NT2/D1 (cell line): ENCODE measurements at regions not wholly inside any gene's neighbourhood (a gene's known extent, or its start where the extent isn't known, plus 50 kb on each side); places are given as distances from the start of the nearest gene placed in this dataset.
"Not testable (repeated sequence)": the region's sequence is repeated elsewhere in the genome, so short reads cannot be mapped to it uniquely, and the experiment has no call there.

Source experiments
- DNase-seq: peaks from one replicate; pipeline ENCODE4 v3.0.0-alpha.2; 2011; ENCODE audit warnings: low read depth, low spot score
- H3K27me3 ChIP-seq: 2 replicates; pipeline ENCODE4 v1.6.0; 2011; ENCODE audit warnings: mild to moderate bottlenecking; ENCODE audit not compliant: insufficient read length, insufficient read depth
- H3K36me3 ChIP-seq: 2 replicates; pipeline ENCODE4 v1.6.1; 2011; ENCODE audit warnings: mild to moderate bottlenecking, low read length, mixed read lengths; ENCODE audit not compliant: insufficient read depth, insufficient read length
- H3K4me1 ChIP-seq: 2 replicates; pipeline ENCODE4 v1.5.1; 2011; ENCODE audit not compliant: insufficient read depth, insufficient read length
- H3K4me3 ChIP-seq: 2 replicates; pipeline ENCODE4 v1.5.1; 2011; ENCODE audit warnings: low read depth; ENCODE audit not compliant: insufficient read length
- H3K9ac ChIP-seq: 2 replicates; pipeline ENCODE4 v1.6.0; 2011; ENCODE audit warnings: low read depth; ENCODE audit not compliant: insufficient read length
- H3K9me3 ChIP-seq: 2 replicates; pipeline ENCODE4 v1.5.1; 2011; ENCODE audit warnings: mild to moderate bottlenecking, low read length; ENCODE audit not compliant: insufficient read depth
- SUZ12 ChIP-seq: IDR thresholded peaks from 2 replicates; pipeline ENCODE4 v1.6.1; 2011; ENCODE audit not compliant: insufficient read length, insufficient read depth; ENCODE audit errors: extremely low read depth
- YY1 ChIP-seq: IDR thresholded peaks from 2 replicates; pipeline ENCODE4 v1.6.1; 2011; ENCODE audit not compliant: insufficient read length, insufficient read depth
- ZNF274 ChIP-seq: IDR thresholded peaks from 2 replicates; pipeline ENCODE4 v1.6.1; 2011; ENCODE audit warnings: mild to moderate bottlenecking, low read depth, low read length

DNA sequence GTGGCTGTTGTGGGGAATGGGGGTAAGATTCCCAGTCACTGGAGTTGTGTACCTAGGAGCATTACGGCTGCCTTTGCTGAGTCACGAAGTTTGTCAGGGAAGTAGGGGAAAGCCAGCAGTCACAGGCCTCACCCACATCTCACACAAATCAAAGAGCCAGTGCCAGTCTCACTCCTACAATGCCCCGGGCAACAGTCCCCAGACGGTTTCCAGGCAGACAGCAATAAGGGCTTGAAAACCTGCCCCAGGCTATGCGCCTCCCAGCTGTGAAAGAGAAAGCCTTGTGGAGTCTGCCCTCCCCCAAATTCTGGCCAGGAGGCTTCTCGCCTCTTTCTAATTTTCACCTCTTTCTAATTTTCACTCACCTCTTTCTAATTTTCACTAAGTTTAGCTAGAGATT, 142.3 kb upstream of the EDNRB start:
- Histone ChIP-seq H3K4me1 (no peaks in the 10 kb centered on the region), H3K27me3 (no peaks in the 10 kb centered on the region), H3K36me3 (no peaks in the 10 kb centered on the region), H3K9me3 (0 out of 2 replicates have a peak, but pooled peaks cover 6% of the 10 kb centered on the region), H3K4me3 (no peak overlapping the region), H3K9ac (no peak overlapping the region)
- no peak for DNase-seq
- no peak for TF ChIP-seq YY1
- TF ChIP-seq ZNF274, result no peak

DNA sequence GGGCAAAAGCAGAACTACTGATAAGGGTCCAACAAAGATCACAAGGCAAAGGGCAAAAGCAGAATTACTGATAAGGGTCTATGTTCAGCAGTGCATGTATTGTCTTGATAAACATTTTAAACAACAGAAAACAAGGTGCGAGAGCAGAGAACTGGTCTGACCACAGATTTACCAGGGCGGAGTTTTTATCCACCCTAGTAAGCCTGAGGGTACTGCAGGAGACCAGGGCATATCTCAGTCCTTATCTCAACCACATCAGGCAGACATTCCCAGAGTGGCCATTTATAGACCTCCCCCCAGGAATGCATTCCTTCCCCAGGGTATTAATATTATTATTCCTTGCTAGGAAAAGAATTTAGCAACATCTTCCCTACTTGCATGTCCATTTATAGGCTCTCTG, 138.2 kb upstream of the EDNRB start:
- H3K27me3 ChIP-seq, H3K4me3 ChIP-seq, H3K9ac ChIP-seq, H3K4me1 ChIP-seq, DNase-seq, H3K9me3 ChIP-seq, H3K36me3 ChIP-seq: not testable (repeated sequence)

DNA sequence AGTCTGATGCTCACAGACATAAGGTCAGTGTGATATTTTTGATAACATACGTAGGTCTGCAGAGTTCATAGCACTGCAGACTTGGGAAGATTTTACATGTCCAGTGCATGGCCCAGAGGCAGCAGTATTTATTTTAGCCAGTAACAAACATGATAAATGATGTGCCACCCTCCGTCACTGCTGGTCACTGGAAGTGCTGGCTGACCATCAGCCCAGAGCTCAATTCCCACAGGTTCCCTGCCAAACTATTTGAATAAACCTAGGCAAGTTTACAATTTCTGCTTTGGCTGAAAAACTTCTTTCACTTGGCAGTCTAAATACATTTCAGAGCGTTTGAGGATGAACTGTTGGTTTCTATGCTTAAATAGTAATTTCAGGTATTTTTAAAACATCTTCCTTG, 135.5 kb upstream of the EDNRB start:
- DNase-seq, result no peak
- no peak for TF ChIP-seq ZNF274
- no peak for TF ChIP-seq SUZ12
- TF ChIP-seq YY1, result no peak
- Histone ChIP-seq H3K9ac (no peak overlapping the region), H3K27me3 (no peaks in the 10 kb centered on the region), H3K4me1 (no peaks in the 10 kb centered on the region), H3K36me3 (no peaks in the 10 kb centered on the region), H3K4me3 (no peak overlapping the region), H3K9me3 (0 out of 2 replicates have a peak, but pooled peaks cover 9% of the 10 kb centered on the region)

DNA sequence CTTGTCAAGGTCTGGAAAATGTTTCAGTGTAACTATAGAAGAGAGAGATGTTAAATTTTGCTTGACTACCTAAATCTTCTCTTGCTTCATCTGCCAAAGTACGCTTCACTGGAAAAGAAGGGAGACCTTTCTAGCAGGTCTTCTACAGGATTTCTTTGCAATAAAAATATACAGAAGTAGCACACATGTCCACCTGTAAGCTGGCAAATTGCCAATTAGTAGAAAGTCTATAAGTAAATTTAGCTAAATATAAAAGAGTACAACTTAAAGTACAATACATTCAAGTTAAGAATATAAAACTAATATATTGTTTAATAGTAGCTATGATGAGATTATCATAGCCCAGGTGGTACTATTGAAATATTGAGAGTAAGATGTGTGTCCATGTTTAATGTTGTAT, 128.5 kb upstream of the EDNRB start:
- Histone ChIP-seq H3K4me1 (no peaks in the 10 kb centered on the region), H3K27me3 (no peaks in the 10 kb centered on the region), H3K9ac (no peak overlapping the region), H3K36me3 (no peaks in the 10 kb centered on the region), H3K9me3 (no peaks in the 10 kb centered on the region), H3K4me3 (no peak overlapping the region)
- TF ChIP-seq YY1 (no peak), SUZ12 (no peak), ZNF274 (no peak)
- no peak for DNase-seq

DNA sequence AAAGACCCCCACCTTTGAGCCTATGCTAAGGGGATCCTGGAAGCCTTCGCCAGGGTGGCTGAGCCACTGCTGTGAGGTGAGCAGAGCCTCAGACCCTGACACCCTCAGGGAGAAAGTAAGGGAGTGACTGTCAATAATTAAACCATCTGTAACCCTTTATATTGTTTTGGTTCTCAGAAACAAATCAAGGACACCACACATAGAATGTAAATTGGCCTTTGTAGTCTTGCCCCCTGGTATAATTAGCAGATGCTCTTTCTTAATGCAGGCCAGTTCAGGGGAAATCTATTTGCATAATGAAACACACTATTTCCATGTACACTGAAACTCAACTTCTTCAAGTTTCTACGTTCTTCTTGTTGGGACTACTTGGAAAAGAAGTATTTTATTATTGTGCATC, 127.7 kb upstream of the EDNRB start:
- no peaks in the 10 kb centered on the region for H3K9me3 ChIP-seq
- no peaks in the 10 kb centered on the region for H3K27me3 ChIP-seq
- H3K4me3 ChIP-seq, result no peak overlapping the region
- no peak overlapping the region for H3K9ac ChIP-seq
- no peak for TF ChIP-seq ZNF274
- TF ChIP-seq YY1, result no peak
- TF ChIP-seq SUZ12, result no peak
- DNase-seq, result no peak
- H3K36me3 ChIP-seq, result no peaks in the 10 kb centered on the region
- no peaks in the 10 kb centered on the region for H3K4me1 ChIP-seq

DNA sequence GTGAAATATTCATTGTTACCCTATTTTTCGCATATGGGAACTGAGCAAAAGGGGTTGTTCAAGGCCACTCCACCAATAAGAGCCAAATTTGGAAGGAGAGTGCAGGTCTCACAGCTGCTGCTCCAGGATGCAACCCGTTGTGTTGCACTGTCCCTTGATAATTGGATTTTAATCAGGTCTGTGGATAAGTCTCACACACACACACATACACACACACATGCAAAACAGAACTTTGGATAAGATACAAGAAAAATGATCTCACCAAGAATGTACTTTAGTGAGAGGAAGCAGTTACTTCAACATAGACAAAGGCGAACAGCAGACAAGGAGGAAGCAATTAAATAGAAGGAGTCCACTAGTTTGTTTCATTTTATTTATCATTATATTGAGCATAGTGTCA, 127.3 kb upstream of the EDNRB start:
- Histone ChIP-seq H3K4me1 (no peaks in the 10 kb centered on the region), H3K27me3 (no peaks in the 10 kb centered on the region), H3K9ac (no peak overlapping the region), H3K9me3 (no peaks in the 10 kb centered on the region), H3K4me3 (no peak overlapping the region), H3K36me3 (no peaks in the 10 kb centered on the region)
- no peak for DNase-seq
- no peak for TF ChIP-seq SUZ12

DNA sequence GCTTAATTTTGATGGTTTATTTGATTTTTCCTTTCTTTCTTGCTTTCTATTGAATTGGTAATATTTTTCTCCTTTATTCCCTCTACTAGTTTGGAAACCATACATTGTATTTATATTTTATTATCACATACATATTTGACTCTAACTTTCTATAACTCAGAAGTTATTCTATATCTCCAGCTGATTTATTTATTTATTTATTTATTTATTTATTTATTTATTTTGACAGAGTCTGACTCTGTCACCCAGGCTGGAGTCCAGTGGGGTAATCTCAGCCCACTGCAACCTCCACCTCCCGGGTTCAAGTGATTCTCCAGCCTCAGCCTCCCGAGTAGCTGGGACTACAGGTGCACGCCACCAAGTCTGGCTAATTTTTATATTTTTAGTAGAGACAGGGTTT, 122.7 kb upstream of the EDNRB start:
- not testable (repeated sequence) for H3K4me1 ChIP-seq, H3K4me3 ChIP-seq, H3K9ac ChIP-seq, DNase-seq, H3K27me3 ChIP-seq, H3K9me3 ChIP-seq, H3K36me3 ChIP-seq

DNA sequence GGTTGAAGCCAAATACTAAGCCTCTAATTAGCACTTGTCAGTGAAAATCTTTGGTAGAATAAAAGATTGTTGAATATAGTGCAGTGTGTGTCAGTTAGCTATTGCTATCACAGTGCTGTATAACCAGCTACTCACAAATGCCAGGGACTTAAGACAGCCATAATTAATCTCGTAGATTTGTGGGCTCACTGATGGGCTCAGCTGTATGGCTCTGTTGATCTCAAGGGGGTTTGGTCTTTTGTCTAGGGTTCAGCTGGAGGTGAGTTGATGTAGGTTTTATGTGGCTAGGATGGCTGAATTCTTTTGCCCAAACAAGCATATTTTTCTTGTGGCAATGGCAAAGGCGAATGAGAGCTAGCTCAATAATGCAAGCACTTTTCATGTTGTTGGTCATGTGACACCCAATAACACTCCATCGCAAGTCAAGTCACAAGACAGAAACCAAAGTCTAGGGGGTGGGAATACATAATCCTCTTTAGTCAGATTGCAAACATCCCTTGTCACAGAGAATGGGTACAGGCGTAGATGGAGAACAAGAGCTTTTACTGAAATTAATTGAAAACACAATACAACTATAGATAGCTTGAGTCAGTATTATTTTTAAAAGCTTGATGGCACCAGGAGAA, 121.7 kb upstream of the EDNRB start:
- no peaks in the 10 kb centered on the region for H3K9me3 ChIP-seq
- no peak overlapping the region for H3K4me3 ChIP-seq
- DNase-seq, result no peak
- H3K4me1 ChIP-seq, result no peaks in the 10 kb centered on the region
- H3K27me3 ChIP-seq, result no peaks in the 10 kb centered on the region
- H3K36me3 ChIP-seq, result no peaks in the 10 kb centered on the region
- TF ChIP-seq YY1, result no peak
- TF ChIP-seq SUZ12, result no peak
- TF ChIP-seq ZNF274, result no peak
- no peak overlapping the region for H3K9ac ChIP-seq
